ENCODE measurements at regions not wholly inside any gene's neighbourhood (a gene's known extent, or its start where the extent isn't known, plus 50 kb on each side); places are given as distances from the start of the nearest gene placed in this dataset.

- no peak for TF ChIP-seq EP300 (IDR thresholded peaks at IDR 0.05)
- TF ChIP-seq, protein P1, sequence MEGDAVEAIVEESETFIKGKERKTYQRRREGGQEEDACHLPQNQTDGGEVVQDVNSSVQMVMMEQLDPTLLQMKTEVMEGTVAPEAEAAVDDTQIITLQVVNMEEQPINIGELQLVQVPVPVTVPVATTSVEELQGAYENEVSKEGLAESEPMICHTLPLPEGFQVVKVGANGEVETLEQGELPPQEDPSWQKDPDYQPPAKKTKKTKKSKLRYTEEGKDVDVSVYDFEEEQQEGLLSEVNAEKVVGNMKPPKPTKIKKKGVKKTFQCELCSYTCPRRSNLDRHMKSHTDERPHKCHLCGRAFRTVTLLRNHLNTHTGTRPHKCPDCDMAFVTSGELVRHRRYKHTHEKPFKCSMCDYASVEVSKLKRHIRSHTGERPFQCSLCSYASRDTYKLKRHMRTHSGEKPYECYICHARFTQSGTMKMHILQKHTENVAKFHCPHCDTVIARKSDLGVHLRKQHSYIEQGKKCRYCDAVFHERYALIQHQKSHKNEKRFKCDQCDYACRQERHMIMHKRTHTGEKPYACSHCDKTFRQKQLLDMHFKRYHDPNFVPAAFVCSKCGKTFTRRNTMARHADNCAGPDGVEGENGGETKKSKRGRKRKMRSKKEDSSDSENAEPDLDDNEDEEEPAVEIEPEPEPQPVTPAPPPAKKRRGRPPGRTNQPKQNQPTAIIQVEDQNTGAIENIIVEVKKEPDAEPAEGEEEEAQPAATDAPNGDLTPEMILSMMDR (IDR thresholded peaks at IDR 0.05) = no peak
- no peak for TF ChIP-seq POLR2A (IDR thresholded peaks at IDR 0.05)
Measured at GRCh38 chr2:234768608-234769196, 183.1 kb upstream of the SH3BP4 start.

Measured in suprapubic skin (tissue), 3 donors.